GM13976 (cell line): ENCODE measurements at regions not wholly inside any gene's neighbourhood (a gene's known extent, or its start where the extent isn't known, plus 50 kb on each side); places are given as distances from the start of the nearest gene placed in this dataset.
"Not testable (repeated sequence)": the region's sequence is repeated elsewhere in the genome, so short reads cannot be mapped to it uniquely, and the experiment has no call there.

Experiments
- DNase-seq: peaks from one replicate; pipeline ENCODE4 v3.0.0; 2012; ENCODE audit warnings: low spot score
- in situ Hi-C: fragments of 300-500 bp; cut with MboI; formaldehyde crosslinking; loops from one replicate; pipeline ENCODE4 v1.12.0; 2022; ENCODE audit warnings: low sequenced_read_pairs, mixed read lengths, inconsistent platforms; ENCODE audit not compliant: unreplicated experiment
- TF ChIP-seq, protein P1 (sequence below): IDR thresholded peaks from 2 replicates; pipeline ENCODE4 v1.5.1; 2012; ENCODE audit warnings: borderline replicate concordance, mild to moderate bottlenecking; ENCODE audit not compliant: insufficient read depth; ENCODE audit errors: extremely low read depth, missing control alignments, control extremely low read depth

DNA sequence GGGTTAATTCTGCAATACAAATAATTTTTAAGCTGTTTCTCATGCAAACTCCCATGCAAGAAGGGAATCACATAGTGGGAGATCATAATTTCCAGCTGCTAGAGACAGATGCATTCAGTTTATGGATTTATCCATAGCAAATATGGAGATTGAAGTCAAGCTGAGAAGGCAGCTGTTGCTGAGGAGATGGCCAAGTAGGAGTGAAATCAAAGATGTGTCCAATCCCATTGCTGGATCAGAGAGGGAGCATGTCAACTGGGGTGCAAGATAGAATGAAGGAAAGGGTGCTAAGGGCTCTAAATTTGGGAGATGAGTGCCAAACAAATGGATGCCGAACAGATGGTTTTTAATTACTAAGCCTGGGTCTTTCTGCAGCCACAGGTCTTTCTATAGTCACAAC, 504.5 kb downstream of the NFIB start:
- DNase-seq = no peak
- in situ Hi-C loops = no loop called here
- TF ChIP-seq, protein P1, sequence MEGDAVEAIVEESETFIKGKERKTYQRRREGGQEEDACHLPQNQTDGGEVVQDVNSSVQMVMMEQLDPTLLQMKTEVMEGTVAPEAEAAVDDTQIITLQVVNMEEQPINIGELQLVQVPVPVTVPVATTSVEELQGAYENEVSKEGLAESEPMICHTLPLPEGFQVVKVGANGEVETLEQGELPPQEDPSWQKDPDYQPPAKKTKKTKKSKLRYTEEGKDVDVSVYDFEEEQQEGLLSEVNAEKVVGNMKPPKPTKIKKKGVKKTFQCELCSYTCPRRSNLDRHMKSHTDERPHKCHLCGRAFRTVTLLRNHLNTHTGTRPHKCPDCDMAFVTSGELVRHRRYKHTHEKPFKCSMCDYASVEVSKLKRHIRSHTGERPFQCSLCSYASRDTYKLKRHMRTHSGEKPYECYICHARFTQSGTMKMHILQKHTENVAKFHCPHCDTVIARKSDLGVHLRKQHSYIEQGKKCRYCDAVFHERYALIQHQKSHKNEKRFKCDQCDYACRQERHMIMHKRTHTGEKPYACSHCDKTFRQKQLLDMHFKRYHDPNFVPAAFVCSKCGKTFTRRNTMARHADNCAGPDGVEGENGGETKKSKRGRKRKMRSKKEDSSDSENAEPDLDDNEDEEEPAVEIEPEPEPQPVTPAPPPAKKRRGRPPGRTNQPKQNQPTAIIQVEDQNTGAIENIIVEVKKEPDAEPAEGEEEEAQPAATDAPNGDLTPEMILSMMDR = no peak

DNA sequence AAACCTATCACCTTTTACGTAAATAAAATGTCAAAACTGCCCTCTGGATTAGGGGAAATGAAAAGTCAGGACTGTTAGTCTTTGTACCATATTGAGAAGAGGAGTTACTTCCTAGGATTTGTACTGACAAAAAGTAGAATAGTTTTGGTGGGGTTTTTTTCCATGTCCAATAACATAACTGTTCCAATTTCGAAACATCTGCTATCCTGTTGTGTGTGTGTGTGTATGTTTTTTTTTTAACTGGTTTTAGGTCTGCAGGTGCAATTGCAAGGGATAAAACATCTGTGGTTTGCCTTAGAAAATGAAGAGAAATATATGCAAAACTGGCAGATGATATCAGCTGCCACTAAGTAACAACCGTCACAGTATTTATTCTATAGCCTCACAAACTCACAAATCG, 506.8 kb downstream of the NFIB start:
- DNase-seq = no peak
- in situ Hi-C loops = no loop called here
- TF ChIP-seq, protein P1 = no peak

DNA sequence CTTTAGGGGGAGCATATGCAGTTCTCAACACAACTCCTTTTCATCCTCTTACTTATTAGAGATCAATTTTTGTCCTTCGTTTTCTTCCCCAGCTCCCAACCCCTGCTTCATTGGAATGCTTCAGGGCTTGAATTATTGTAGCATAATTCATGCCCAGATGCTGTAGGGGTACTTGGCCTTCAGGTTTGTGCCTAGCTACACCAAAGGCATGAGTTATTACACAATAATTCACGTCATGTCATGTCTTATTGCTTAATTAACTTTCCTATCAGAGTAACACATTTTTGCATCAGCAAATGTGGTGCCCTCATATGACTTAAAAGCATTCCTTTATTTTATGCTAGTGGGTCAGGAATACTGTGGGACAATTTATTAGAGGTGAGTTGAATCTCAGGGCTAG, 507.2 kb downstream of the NFIB start:
- in situ Hi-C loops = no loop called here
- DNase-seq = no peak
- TF ChIP-seq, protein P1 = no peak

DNA sequence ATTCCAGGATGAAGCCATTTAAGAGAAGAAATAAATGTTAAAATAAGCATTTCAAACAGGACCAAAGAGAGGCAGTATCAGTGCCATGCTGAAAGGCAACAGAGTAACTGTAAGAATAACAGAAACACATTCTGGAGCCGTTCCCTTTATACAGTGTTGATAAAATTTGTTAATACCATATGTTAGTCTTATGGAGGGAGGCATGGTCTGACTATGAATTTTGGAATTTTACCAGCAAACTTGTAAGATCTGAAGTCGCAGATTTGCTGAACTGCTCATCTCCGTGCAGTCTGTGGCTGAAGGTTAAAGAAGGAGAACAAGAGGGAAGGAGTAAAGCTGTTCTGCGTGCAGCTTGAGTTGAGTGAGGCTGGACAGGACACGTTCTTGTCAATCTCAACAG, 508.4 kb downstream of the NFIB start:
- DNase-seq = no peak
- TF ChIP-seq, protein P1 = no peak
- in situ Hi-C loops = no loop called here

DNA sequence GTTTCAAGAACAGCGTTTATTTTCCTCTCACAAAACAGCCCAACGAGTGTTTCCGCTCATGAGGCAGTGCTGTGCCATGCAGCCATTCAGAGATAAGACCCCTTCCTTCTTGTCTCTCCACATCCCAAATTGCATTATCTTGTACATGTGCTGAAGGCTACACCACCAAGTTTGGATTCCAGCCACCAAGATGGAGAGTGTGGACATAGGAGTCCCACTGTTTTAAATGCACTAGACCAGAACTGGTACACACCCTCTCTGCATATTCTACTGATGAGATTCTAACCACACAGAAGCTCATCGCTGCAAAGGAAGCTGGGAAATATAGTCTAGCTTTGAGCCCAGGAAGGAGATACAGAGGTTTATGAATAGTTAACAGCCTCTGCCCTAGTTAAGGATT, 509.4 kb downstream of the NFIB start:
- DNase-seq = no peak
- TF ChIP-seq, protein P1 = no peak
- in situ Hi-C loops = no loop called here

DNA sequence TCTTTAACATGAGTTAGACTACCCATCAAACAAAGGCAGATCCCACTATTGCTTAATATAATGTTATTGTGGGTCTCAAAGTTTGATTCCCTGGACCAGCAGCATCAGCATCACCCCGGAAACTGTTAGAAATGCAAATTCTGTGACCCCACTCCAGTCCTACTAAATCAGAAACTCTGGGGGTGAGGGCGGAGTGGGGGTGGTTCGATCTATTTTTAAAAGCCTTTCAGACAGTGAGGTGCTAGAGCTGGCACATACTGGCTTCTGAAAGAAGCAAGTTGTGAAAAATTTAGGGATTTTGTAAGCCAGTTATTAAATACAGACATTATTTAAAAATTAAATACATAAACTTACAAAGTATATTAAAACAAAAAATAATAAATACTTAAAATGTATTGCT, 513.2 kb downstream of the NFIB start:
- TF ChIP-seq, protein P1 = no peak
- in situ Hi-C loops = no loop called here
- DNase-seq = no peak

DNA sequence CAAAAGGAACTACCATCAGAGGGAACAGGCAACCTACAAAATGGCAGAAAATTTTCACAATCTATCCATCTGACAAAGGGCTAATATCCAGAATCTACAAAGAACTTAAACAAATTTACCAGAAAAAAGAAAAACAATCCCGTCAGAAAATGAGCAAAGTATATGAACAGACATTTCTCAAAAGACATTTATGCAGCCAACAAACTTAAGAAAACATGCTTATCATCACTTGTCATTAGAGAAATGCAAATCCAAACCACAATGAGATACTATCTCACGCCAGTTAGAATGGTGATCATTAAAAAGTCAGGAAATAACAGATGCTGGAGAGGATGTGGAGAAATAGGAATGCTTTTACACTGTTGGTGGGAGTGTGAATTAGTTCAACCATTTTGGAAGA, 516.2 kb downstream of the NFIB start:
- in situ Hi-C loops, DNase-seq: not testable (repeated sequence)
